Right ventricle myocardium superior (tissue), 1 donor: ENCODE measurements at regions not wholly inside any gene's neighbourhood (a gene's known extent, or its start where the extent isn't known, plus 50 kb on each side); places are given as distances from the start of the nearest gene placed in this dataset.

Experiments
- ATAC-seq: fragments of 200-7000 bp; cut with Tn5 transposase; one replicate; pipeline ENCODE4 v1.9.1; 2020; ENCODE audit warnings: mild to moderate bottlenecking; ENCODE audit not compliant: poor library complexity
- DNase-seq: peaks from one replicate; pipeline ENCODE4 v3.0.0-alpha.2; 2020
- intact Hi-C: fragments of 100-400 bp; cut with DNase I; formaldehyde crosslinking; loops from one replicate; pipeline ENCODE4 v1.11.2; 2022
- donor health status: DM: no; HTN: yes; CAD: no; lungs with severe emphysema.

DNA sequence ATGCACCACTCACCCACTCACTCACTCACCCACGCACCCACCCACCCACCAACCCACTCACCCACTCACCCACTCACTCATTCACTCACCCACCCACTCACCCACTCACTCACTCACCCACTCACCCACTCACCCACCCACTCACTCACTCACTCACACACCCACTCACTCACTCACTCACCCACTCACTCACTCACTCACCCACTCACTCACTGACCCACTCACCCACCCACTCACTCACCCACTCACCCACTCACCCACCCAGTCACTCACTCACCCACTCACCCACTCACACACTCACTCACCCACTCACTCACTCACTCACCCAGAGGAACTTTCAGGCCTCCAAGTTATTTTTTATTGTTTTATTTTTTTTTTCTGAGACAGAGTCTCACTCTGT lies 93.1 kb upstream of the MKI67 start:
- ATAC-seq, result no peak
- intact Hi-C loops, result no loop called here
- DNase-seq, result no peak

DNA sequence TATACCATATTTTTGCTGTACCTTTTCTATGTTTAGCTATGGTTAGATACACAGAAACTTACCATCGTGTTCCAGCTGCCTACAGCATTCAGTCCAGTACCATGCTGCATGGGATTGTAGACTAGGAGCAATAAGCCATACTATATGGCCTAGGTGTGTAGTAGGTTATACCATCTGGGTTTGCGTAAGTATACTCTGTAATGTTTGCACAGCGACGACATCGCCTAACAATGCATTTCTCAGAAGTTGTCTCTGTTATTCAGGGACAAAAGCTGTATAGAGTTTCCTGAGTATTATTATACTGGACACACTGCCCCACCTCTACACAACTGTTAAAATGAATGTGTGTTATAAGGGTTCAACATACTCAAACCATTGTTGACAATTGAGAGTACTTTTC lies 93.8 kb upstream of the MKI67 start:
- intact Hi-C loops, result no loop called here
- no peak for DNase-seq
- ATAC-seq, result no peak

DNA sequence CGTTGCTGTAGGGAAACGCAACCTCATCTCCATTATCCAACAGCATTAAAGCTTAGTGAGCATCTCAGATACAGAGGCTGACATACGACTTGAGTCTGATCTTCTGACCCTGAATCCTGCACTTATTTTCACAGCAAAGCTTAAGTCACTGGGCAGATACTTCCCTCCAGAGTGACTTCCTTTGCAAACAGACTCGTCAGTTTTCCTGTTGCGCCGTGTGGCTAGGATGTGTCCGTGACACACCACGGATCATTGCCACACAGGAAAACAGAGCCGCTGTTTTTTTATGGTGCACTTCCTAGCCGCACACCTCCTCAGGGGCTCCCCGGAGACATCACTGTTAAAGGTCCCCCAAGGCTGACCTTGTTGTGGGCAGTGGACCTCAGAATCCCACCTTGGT lies 94.9 kb upstream of the MKI67 start:
- intact Hi-C loops, result no loop called here
- DNase-seq, result no peak
- ATAC-seq, result no peak

DNA sequence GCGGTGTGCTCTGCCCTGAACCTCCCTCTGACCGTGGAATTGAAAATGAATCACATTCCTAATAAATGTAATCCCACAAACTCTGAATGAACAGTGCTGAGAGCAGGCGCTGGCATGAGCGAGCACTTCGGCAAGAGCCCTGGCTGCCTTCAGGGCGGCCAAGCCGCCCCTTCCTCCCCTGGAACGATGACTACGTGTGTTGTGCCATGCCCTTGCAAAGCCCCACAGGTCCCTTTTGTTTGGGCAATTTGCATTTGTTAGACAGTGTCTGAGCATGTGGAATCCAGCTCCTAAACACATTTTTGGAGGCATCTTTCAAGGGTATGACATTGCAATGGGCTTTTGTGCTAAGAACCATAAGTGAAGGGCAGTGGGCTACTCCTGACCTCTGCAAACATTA lies 95.6 kb upstream of the MKI67 start:
- DNase-seq, result no peak
- no peak for ATAC-seq
- intact Hi-C loops, result no loop called here

DNA sequence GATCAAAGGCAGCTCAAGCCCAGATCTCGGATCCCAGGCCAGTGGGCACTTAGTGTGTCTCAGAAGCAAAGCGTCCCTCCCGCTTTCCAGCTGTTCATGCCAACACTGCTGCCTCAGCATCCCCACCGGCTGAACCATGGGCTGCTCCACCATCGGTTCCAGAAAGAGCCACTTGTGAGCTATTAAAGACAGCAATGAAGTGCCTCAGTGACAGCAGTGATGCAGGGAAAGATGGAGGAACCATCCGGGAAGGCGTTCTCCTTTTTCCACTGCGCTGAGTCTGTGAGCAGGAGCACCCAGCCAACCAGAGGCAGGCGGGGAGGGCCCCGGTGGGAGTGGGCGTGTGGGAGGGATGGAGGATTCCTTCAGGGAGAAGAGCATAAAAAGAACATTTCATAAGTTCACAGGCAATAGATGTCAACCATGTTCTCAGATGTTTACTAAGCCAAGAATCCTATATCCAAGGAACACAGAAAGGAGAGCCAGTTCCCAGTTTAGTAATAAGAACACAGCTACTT lies 96.2 kb upstream of the MKI67 start:
- DNase-seq (no peak), ATAC-seq (no peak)
- intact Hi-C loops, result no loop called here

DNA sequence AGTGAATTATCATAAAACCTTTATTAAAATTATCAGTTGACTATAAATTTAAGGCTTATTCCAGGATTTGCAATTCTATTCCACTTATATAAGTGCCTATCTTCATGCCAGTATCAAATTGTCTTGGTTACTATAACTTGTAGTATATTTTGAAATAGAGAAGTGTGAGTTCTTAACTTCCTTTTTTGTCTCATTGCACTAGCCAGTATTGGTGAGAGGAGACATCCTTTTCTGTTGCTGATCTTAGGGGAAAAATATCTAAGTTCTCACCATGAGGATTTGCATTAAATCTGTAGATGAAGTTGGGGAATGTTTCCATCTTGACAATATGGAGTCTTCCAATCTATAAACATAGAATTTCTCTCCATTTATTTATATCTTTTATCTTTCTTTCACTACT lies 104.2 kb upstream of the MKI67 start:
- intact Hi-C loops, result no loop called here
- DNase-seq (no peak), ATAC-seq (no peak)

DNA sequence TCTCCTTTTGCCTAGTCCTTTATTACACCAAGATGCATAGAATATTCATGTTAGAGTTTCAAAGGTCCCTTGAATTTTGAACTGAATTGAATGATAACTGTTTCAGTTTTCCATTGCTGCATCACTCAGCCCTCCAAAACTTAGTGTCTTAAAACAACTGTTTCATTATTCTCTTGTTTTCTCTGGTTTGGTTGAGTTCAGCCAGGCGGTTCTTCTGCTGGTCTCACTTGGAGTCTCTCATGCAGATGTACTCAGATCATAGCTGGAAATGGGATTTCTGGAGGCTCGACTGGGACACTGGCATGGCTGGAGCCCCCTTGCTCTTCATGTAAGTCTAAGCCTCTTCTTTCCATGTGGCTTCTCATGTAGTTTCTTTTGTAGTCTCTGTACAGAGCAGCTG lies 107.2 kb upstream of the MKI67 start:
- intact Hi-C loops, result no loop called here
- DNase-seq (no peak), ATAC-seq (no peak)

DNA sequence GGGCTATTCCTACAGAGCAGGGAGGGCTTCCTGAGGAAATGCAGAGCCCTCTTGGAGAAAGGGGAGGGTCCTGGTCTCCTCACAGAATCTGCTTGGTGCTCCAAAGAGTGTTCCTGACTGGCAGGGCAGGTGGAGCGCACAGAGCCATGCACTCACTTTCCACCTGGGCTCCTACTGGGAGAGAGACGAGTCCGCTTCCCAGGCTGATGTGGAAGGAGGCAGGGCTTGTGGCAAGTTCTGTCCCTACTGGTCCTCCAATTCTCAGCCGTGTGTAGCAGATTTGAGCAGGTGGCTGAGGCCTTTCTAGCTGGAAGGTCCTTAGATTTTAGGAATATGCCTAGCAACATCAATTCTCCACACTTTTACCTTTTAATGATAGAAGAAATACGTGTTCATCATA lies 111.5 kb upstream of the MKI67 start:
- ATAC-seq (no peak), DNase-seq (no peak)
- intact Hi-C loops, result no loop called here

DNA sequence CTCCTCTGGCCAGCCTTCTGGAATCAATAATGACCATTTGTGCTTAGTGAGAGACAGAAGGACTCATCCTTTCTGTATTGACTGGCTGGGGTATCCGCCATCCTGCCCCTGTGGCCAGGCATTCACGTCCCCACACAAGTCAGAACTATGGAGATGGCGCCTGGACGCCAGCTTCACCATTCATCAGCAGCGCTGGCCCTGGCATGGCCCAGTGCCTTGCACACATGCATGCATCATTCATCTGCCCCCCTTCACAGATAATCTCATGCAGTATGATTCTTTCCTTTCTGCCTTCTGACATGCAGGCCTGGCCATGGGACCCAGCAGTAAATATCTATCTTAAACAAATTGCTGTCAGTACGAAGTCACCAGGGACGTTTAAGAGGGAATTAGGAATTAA lies 114.8 kb upstream of the MKI67 start:
- DNase-seq, result no peak
- intact Hi-C loops, result no loop called here
- no peak for ATAC-seq

DNA sequence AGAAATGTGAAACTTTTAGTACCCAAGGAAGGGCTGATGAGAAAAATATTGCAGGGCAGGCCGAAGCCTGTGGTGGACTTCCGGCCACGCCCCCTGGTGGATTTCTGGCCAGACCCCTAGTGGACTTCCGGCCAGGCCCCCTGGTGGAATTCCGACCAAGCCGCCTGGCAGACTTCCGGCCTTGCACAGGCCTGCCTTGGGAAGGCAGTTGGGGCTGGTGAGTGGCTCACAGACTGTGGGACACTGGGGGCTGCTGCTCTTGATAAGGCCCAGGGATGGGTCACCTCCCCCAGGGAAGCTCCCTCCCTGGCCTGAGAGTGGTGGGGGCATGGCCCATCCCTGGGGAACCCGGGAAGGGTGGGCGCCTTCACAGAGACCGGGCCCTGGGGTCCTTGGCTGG lies 116.4 kb upstream of the MKI67 start:
- no peak for ATAC-seq
- DNase-seq, result no peak
- intact Hi-C loops, result no loop called here

DNA sequence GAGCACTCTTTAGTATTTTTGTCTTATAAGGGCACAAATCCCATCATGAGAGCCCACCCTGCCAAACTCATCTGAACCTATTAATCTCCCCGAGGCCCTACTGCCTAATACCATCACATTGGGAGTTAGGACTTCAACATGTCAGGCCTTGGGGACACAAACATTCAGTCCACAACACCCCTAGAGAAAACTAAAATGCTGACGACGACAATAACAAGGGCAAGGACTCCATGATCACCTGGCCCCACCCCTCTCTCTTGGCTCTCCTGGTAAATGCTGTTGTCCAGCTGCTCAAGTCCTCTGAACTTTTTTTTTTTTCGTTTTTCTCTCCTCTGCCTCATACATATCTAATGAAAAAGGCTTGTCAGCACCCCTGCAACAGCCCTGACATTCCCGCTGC lies 118.8 kb upstream of the MKI67 start:
- no peak for DNase-seq
- intact Hi-C loops, result no loop called here
- ATAC-seq, result no peak

DNA sequence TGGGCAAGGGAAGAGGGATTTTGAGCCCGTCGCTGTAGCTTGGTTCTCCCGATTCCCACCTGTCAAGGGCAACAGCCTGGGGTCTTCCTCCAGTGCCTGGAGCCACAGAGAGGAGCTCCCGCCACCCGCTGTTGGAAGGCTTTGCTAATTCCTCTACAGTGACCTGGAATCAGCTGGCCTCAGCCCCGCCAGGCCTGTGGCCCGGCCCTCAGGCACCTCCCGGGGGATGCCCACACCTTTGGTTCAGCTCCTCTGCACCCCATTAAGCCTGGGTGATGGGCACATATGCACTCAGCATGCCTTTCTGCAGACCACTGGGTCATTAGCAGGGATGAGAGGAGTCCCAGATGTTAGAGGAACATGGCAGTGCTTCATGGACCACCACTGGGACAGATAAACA lies 121.4 kb upstream of the MKI67 start:
- ATAC-seq (no peak), DNase-seq (no peak)
- intact Hi-C loops, result no loop called here

DNA sequence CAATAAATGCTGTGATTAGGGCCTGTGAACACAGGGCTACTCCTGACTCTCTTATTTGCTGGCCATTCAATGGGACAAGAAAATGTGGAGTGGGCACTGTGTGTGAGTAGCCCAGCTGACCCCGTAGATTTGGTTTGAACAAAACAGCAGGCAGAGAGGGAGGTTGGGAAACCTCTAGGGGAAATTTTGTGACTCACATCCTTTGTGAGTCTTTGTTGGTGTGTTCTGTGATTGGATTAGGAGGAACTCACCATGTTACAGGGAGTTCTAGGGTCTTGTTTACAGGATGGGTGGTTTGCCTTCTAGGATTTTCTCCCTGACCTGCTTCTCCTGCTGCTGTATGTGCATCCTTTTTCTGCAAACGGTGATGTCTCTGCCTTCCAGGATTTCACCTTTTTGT lies 128.3 kb upstream of the MKI67 start:
- DNase-seq, result no peak
- intact Hi-C loops, result no loop called here

DNA sequence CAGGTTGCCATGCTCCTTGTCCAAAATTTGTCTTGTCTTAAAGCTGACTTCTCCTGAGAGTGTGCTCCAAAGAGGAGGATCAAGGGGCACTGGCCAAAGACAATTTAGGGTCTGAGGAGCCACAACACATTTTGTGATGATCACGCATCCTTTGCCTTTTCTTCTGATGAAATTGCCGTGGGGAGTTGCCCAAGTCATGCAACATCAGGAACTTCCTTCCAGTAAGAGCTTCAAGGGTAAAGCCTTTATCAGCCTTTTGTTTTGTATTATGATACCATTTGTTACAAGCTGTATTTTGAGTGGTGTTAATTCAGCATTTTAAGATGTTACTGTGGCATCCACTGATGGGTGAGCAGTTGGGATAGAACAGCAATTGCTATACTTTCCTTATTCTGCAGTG lies 131.2 kb upstream of the MKI67 start:
- DNase-seq (no peak), ATAC-seq (no peak)
- intact Hi-C loops, result no loop called here

More for the DNA sequence above, 128.3 kb upstream of the MKI67 start:
- no peak for ATAC-seq

DNA sequence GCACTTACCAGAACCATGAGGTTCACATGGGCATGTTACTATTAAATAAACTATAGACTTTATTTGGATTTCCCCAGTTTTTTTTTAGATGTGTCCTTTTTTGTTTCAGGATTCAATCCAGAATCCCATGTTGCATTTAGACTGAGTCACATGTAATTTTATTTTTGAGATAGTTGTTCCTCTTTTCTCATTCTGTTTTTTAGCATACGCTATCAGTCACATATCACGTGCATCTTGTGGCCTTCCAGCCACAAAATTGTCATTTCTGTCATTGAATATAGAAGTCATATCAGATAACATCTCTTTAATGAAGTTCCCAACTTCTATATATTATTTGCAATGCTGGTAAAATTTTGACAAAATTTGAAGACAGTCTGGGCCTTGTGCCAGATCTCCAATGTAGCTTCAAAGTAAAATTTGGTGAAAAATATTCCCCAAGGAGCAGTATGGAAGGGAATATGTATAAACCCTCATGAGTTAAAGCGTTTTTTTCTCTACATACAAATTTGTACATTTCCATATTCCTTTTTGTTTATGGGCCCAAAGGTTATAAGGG lies 132.3 kb upstream of the MKI67 start:
- no peak for DNase-seq
- intact Hi-C loops, result no loop called here
- ATAC-seq, result no peak

DNA sequence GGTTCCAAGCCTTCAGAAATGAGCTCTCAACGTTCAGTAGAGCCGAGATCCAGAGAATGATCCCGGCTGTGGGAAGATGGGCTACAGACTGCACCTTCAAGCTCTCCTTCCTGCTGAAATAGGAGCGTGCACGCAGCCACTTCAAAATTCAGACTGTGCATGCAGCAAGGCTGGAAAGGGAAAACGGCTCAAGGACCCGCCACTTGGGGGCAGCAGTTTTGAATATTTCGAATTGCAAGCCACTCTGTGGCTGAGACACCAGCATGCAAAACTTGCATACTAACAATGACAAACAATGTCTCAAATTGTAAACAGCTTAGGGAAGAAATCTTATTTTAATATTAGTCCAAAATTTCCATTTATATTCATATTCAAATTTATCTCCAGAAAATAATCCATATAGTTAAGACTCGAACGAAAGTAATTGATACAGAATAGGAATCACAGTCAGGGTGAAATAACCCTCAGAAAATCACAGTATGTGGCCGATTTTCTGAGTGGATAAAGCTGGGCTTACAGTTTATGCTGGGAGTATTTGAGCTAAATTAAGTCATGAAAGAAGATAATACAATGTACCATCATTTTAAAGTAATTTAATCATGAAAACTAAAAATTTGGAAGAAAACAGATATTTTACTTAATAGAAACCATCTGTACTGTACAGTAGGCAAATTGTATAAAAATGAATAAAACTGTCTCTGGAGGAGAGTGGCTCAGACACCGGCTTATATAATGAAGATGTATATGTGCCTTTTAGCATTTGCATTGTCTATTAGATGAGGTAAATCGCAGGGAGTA lies 137.9 kb upstream of the MKI67 start:
- intact Hi-C loops, result loop anchor here (10.0 kb wide), 1 partner anchor 271 kb away; no protein-coding TSS in a partner anchor
- DNase-seq (peak; percentile 69), ATAC-seq (peak; percentile 68)

DNA sequence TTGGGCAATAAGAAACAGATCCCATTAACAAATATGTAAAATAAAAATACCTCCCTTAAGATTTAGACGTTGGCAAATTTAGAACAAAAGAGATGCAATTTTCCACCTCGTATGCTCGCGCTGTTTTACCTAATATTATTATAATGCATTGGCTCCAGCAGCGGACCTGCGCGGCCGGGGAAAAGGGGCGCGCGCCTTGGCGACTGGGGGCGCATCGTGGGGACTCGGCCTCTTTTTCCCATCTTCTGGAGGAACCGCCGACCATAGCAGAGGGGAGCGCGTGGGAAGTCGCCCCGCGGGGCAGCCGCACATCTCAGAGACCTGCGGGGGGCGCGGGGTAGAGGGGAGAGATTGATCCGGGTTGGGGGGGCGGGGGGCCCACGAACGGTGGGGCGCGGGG lies 139.4 kb upstream of the MKI67 start:
- no peak for ATAC-seq
- DNase-seq, result no peak
- intact Hi-C loops, result loop anchor here (10.0 kb wide), 1 partner anchor 269 kb away; no protein-coding TSS in a partner anchor

DNA sequence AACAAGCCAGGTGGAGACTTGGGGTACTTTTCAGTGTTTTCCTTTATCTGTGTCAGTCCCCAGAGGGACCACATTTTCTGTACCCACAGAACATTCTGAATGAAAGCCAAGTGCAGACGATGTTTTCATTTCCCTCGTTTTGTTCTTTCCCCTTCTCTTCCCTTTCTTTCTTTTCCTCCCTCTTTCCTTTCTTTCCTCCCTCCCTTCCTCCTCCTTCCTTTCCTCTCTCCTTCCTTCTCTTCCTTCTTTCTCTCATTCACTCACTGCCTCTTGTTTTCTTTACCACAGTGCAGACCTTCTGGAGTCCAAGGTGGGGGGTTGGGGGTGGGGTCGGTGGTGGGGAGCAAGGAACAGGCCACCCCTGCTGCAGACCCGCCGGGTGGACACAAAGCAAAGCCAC lies 141.4 kb upstream of the MKI67 start:
- DNase-seq (no peak), ATAC-seq (no peak)
- intact Hi-C loops, result loop anchor here (10.0 kb wide), 1 partner anchor 267 kb away; no protein-coding TSS in a partner anchor

DNA sequence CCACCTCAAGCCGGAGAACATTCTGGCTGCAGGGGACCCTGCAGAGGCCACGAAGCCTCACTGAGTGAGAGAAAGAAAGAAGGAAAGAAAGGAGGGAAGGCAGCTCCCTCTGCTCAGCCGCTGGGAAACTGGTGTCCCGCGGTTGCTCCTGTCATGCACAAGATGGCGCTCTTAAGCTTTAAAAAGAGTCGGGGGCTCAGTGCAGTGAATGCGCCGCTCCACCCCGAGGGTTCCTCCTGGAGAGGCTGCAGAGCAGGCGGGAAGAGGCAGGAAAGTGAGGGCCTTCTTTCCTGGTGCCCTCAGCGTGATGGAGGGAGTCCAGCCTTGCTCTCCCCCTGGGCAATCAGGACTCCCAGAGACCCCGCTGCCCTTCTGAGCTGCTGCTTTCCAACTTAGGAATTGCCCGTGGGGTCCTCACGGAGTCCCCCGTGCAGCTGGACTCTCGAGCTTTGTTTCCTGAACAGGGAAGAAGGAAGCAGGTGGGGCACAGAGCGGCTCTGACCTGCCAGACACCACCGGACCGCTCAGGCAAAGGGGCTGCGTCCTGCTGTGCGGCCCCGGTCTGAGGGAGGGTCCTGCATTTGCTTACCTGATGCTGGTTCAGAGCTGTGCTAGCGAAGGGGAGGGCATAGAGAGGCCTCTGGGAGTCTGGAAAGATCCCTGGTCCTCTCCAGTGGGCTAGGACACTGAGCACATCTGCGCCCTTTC lies 141.9 kb upstream of the MKI67 start:
- ATAC-seq (peak; percentile 34), DNase-seq (no peak)
- intact Hi-C loops, result loop anchor here (10.0 kb wide), 1 partner anchor 267 kb away; no protein-coding TSS in a partner anchor

DNA sequence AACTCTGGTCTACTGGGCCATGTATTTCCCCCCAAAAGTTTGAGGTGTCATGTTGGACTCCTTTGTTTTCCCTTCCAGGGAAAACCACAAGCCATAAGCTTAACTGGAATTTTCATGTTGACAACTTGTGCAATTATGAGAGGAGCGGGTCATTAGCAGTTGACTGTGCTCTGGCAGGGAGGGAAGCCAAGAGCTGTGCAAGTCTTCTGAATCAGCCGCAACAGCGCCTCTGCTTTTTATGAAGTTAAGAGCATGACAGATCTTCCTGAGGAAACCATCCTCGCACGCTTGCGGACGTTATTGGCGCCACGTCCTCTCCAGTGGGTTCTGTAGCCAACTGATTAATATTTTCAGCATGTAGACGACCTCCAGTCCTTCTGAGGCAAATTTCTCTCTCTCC lies 148.7 kb upstream of the MKI67 start:
- peak; percentile 71 for ATAC-seq
- intact Hi-C loops, result no loop called here
- peak; percentile 62 for DNase-seq
